ENCODE measurements at regions not wholly inside any gene's neighbourhood (a gene's known extent, or its start where the extent isn't known, plus 50 kb on each side); places are given as distances from the start of the nearest gene placed in this dataset.

GRCh38 chr18:78477840-78478239 is 501.8 kb upstream of the SALL3 start:
- no peak overlapping the region for H3K27ac ChIP-seq (ENCODE audit: low read length, poor library complexity, severe bottlenecking)
- H4K91ac ChIP-seq (ENCODE audit: low read length) = no peak overlapping the region
- no peak overlapping the region for H3K9ac ChIP-seq (ENCODE audit: low read length)
- H3K27me3 ChIP-seq (ENCODE audit: control insufficient read depth in 1 of 2, insufficient read depth in 1 of 2, low read length in 2 of 2) = no peaks in the 10 kb centered on the region
- no peak overlapping the region for H2BK15ac ChIP-seq (ENCODE audit: low read depth, poor library complexity, severe bottlenecking)
- no peaks in the 10 kb centered on the region for H3K4me1 ChIP-seq (ENCODE audit: control insufficient read depth, insufficient read depth, low read depth, low read length)
- H3K18ac ChIP-seq (ENCODE audit: low read depth in 1 of 2, low read length in 2 of 2) = no peak overlapping the region
- H3K9me3 ChIP-seq (ENCODE audit: control insufficient read depth, low read length) = peaks cover 13% of the 10 kb centered on the region
- H3K36me3 ChIP-seq (ENCODE audit: control insufficient read depth in 1 of 2, insufficient read depth in 2 of 2, low read depth in 1 of 2, low read length in 2 of 2) = no peaks in the 10 kb centered on the region
- no peak overlapping the region for H2BK120ac ChIP-seq (ENCODE audit: low read depth, low read length)
- no peak overlapping the region for H2AFZ ChIP-seq (ENCODE audit: low read depth, low read length)
- H3K79me1 ChIP-seq (replicated peaks; ENCODE audit: low read length, poor library complexity, severe bottlenecking) = no peaks in the 10 kb centered on the region
- no peak overlapping the region for H4K8ac ChIP-seq (ENCODE audit: low read length)
- no peak overlapping the region for H3K23ac ChIP-seq (ENCODE audit: low read length in 2 of 2)
- no peak for DNase-seq
- no peak overlapping the region for H2BK12ac ChIP-seq (ENCODE audit: low read length in 2 of 2)
- H3K14ac ChIP-seq (ENCODE audit: low read length in 2 of 2) = no peak overlapping the region
- H2BK5ac ChIP-seq (ENCODE audit: low read depth, low read length, poor library complexity, severe bottlenecking) = no peak overlapping the region
- 68% methylated on average over 9 of the region's 9 CpGs for WGBS
- H3K4me2 ChIP-seq (ENCODE audit: low read length, poor library complexity, severe bottlenecking) = no peak overlapping the region
- no peak overlapping the region for H3K4me3 ChIP-seq (ENCODE audit: insufficient read depth in 1 of 2, low read depth in 1 of 2, low read length in 2 of 2)
- no peak overlapping the region for H3K4ac ChIP-seq (ENCODE audit: low read depth in 1 of 2, low read length in 2 of 2)
- no peak overlapping the region for H2AK5ac ChIP-seq (ENCODE audit: low read length, severe bottlenecking)

DNA sequence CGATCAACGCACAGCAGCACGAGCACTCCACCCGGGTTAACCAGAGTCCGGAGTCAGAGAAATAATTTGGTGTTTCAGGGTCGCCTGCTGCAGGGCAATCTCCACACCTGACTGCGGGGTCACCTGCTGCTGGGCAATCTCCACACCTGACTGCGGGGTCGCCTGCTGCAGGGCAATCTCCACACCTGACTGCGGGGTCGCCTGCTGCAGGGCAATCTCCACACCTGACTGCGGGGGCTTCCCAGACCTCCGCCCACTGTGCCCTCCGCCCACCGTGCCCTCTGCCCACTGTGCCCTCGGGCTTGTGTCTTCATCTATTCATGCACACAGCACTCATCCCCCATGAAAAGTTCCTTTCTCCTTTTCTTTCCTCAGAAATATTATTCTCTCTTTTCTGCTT is 500.2 kb upstream of the SALL3 start:
- no peak overlapping the region for H2AFZ ChIP-seq (ENCODE audit: low read depth, low read length)
- H3K4me2 ChIP-seq (ENCODE audit: low read length, poor library complexity, severe bottlenecking) = no peak overlapping the region
- H3K14ac ChIP-seq (ENCODE audit: low read length in 2 of 2) = no peak overlapping the region
- H3K27ac ChIP-seq (ENCODE audit: low read length, poor library complexity, severe bottlenecking) = no peak overlapping the region
- no peak overlapping the region for H3K4me3 ChIP-seq (ENCODE audit: insufficient read depth in 1 of 2, low read depth in 1 of 2, low read length in 2 of 2)
- H2BK120ac ChIP-seq (ENCODE audit: low read depth, low read length) = no peak overlapping the region
- peaks cover 8% of the 10 kb centered on the region for H3K9me3 ChIP-seq (ENCODE audit: control insufficient read depth, low read length)
- DNase-seq = no peak
- H3K27me3 ChIP-seq (ENCODE audit: control insufficient read depth in 1 of 2, insufficient read depth in 1 of 2, low read length in 2 of 2) = no peaks in the 10 kb centered on the region
- no peaks in the 10 kb centered on the region for H3K36me3 ChIP-seq (ENCODE audit: control insufficient read depth in 1 of 2, insufficient read depth in 2 of 2, low read depth in 1 of 2, low read length in 2 of 2)
- WGBS = 91% methylated on average over 16 of the region's 16 CpGs
- H2BK5ac ChIP-seq (ENCODE audit: low read depth, low read length, poor library complexity, severe bottlenecking) = no peak overlapping the region
- H3K4ac ChIP-seq (ENCODE audit: low read depth in 1 of 2, low read length in 2 of 2) = no peak overlapping the region
- no peak overlapping the region for H2BK12ac ChIP-seq (ENCODE audit: low read length in 2 of 2)
- H3K79me1 ChIP-seq (replicated peaks; ENCODE audit: low read length, poor library complexity, severe bottlenecking) = no peaks in the 10 kb centered on the region
- no peak overlapping the region for H4K91ac ChIP-seq (ENCODE audit: low read length)
- no peak overlapping the region for H3K23ac ChIP-seq (ENCODE audit: low read length in 2 of 2)
- no peaks in the 10 kb centered on the region for H3K4me1 ChIP-seq (ENCODE audit: control insufficient read depth, insufficient read depth, low read depth, low read length)
- H4K8ac ChIP-seq (ENCODE audit: low read length) = no peak overlapping the region
- no peak overlapping the region for H2BK15ac ChIP-seq (ENCODE audit: low read depth, poor library complexity, severe bottlenecking)
- H2AK5ac ChIP-seq (ENCODE audit: low read length, severe bottlenecking) = no peak overlapping the region
- no peak overlapping the region for H3K18ac ChIP-seq (ENCODE audit: low read depth in 1 of 2, low read length in 2 of 2)
- no peak overlapping the region for H3K9ac ChIP-seq (ENCODE audit: low read length)

DNA sequence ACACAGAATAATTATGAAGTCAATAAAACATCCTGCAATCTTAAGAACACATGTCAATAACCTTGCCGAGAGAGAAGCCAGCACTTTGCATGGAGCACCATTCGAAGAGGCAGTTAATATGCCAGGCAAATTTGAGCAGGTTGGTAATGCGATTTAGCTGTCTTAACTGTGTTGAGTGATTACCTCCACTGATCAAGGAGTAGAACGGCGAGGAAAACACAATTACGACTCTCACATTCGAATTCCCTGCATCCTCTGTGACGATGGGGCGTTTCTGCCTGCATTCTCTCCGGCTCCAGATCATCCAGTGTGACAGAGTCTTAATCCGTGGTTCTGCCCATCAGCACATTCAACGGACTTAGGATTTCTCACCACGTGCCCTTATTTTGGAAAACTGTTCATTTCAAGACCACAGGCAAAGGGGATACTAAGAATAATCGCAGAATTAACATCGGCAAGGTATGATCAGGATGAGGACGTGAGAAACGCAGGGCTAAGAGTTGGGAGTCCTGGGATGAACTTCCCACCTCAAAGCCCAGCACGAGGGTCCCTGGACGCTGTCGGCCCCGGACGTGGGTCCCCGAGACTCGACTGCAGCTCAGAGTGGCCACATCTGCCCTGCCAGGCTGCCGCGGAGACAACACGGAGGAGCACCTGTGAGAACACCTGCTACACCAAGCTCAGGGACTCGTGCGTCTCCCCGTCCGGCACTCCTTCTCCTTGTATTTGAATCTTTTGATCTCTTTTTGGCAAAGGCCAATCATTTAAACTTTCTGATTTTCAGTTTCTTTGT is 499.2 kb upstream of the SALL3 start:
- H3K36me3 ChIP-seq (ENCODE audit: control insufficient read depth in 1 of 2, insufficient read depth in 2 of 2, low read depth in 1 of 2, low read length in 2 of 2) = no peaks in the 10 kb centered on the region
- no peak overlapping the region for H3K14ac ChIP-seq (ENCODE audit: low read length in 2 of 2)
- no peak overlapping the region for H2BK120ac ChIP-seq (ENCODE audit: low read depth, low read length)
- H3K4ac ChIP-seq (ENCODE audit: low read depth in 1 of 2, low read length in 2 of 2) = no peak overlapping the region
- H3K4me2 ChIP-seq (ENCODE audit: low read length, poor library complexity, severe bottlenecking) = no peak overlapping the region
- H2BK5ac ChIP-seq (ENCODE audit: low read depth, low read length, poor library complexity, severe bottlenecking) = no peak overlapping the region
- H2BK15ac ChIP-seq (ENCODE audit: low read depth, poor library complexity, severe bottlenecking) = no peak overlapping the region
- H3K23ac ChIP-seq (ENCODE audit: low read length in 2 of 2) = no peak overlapping the region
- H3K79me1 ChIP-seq (replicated peaks; ENCODE audit: low read length, poor library complexity, severe bottlenecking) = no peaks in the 10 kb centered on the region
- no peak overlapping the region for H4K91ac ChIP-seq (ENCODE audit: low read length)
- peaks cover 5% of the 10 kb centered on the region for H3K9me3 ChIP-seq (ENCODE audit: control insufficient read depth, low read length)
- no peak overlapping the region for H4K8ac ChIP-seq (ENCODE audit: low read length)
- H3K18ac ChIP-seq (ENCODE audit: low read depth in 1 of 2, low read length in 2 of 2) = no peak overlapping the region
- no peak overlapping the region for H3K27ac ChIP-seq (ENCODE audit: low read length, poor library complexity, severe bottlenecking)
- WGBS = 87% methylated on average over 31 of the region's 31 CpGs
- H2AK5ac ChIP-seq (ENCODE audit: low read length, severe bottlenecking) = no peak overlapping the region
- H3K4me3 ChIP-seq (ENCODE audit: insufficient read depth in 1 of 2, low read depth in 1 of 2, low read length in 2 of 2) = no peak overlapping the region
- no peak for DNase-seq
- no peaks in the 10 kb centered on the region for H3K4me1 ChIP-seq (ENCODE audit: control insufficient read depth, insufficient read depth, low read depth, low read length)
- H2BK12ac ChIP-seq (ENCODE audit: low read length in 2 of 2) = no peak overlapping the region
- H3K9ac ChIP-seq (ENCODE audit: low read length) = no peak overlapping the region
- no peaks in the 10 kb centered on the region for H3K27me3 ChIP-seq (ENCODE audit: control insufficient read depth in 1 of 2, insufficient read depth in 1 of 2, low read length in 2 of 2)
- no peak overlapping the region for H2AFZ ChIP-seq (ENCODE audit: low read depth, low read length)

DNA sequence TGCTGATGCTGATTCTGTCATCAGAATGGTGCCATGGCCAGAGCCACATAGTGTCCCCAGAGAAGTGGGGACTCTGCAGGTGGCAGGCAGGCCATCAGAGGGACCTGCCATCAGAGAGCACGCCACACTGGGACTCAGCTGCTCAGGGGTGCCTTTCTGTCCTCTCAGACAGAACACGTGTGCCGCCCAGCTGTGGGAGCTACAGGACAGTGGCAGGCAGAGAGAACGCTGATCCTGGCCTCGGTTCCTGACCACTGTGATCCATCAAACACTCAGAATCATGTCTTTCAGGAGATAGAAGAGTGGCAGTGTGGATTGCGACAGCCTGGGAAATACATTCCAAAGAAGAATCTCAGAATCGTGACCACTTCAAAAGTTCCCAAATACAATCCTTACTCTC is 497.2 kb upstream of the SALL3 start:
- no peaks in the 10 kb centered on the region for H3K4me1 ChIP-seq (ENCODE audit: control insufficient read depth, insufficient read depth, low read depth, low read length)
- no peak overlapping the region for H2BK120ac ChIP-seq (ENCODE audit: low read depth, low read length)
- no peaks in the 10 kb centered on the region for H3K79me1 ChIP-seq (replicated peaks; ENCODE audit: low read length, poor library complexity, severe bottlenecking)
- H3K14ac ChIP-seq (ENCODE audit: low read length in 2 of 2) = no peak overlapping the region
- no peak overlapping the region for H3K4ac ChIP-seq (ENCODE audit: low read depth in 1 of 2, low read length in 2 of 2)
- H2BK5ac ChIP-seq (ENCODE audit: low read depth, low read length, poor library complexity, severe bottlenecking) = no peak overlapping the region
- DNase-seq = no peak
- H4K8ac ChIP-seq (ENCODE audit: low read length) = no peak overlapping the region
- H2BK15ac ChIP-seq (ENCODE audit: low read depth, poor library complexity, severe bottlenecking) = no peak overlapping the region
- no peak overlapping the region for H3K27ac ChIP-seq (ENCODE audit: low read length, poor library complexity, severe bottlenecking)
- H2AK5ac ChIP-seq (ENCODE audit: low read length, severe bottlenecking) = no peak overlapping the region
- no peak overlapping the region for H2AFZ ChIP-seq (ENCODE audit: low read depth, low read length)
- H3K23ac ChIP-seq (ENCODE audit: low read length in 2 of 2) = no peak overlapping the region
- H3K9me3 ChIP-seq (ENCODE audit: control insufficient read depth, low read length) = peaks cover 11% of the 10 kb centered on the region
- no peak overlapping the region for H2BK12ac ChIP-seq (ENCODE audit: low read length in 2 of 2)
- no peak overlapping the region for H3K4me3 ChIP-seq (ENCODE audit: insufficient read depth in 1 of 2, low read depth in 1 of 2, low read length in 2 of 2)
- WGBS = 82% methylated on average over 6 of the region's 7 CpGs
- H4K91ac ChIP-seq (ENCODE audit: low read length) = no peak overlapping the region
- no peak overlapping the region for H3K4me2 ChIP-seq (ENCODE audit: low read length, poor library complexity, severe bottlenecking)
- H3K36me3 ChIP-seq (ENCODE audit: control insufficient read depth in 1 of 2, insufficient read depth in 2 of 2, low read depth in 1 of 2, low read length in 2 of 2) = no peaks in the 10 kb centered on the region
- H3K27me3 ChIP-seq (ENCODE audit: control insufficient read depth in 1 of 2, insufficient read depth in 1 of 2, low read length in 2 of 2) = no peaks in the 10 kb centered on the region
- H3K9ac ChIP-seq (ENCODE audit: low read length) = no peak overlapping the region
- no peak overlapping the region for H3K18ac ChIP-seq (ENCODE audit: low read depth in 1 of 2, low read length in 2 of 2)

All from mesenchymal stem cell (in vitro differentiated cells and primary cell).